ENCODE measurements at regions not wholly inside any gene's neighbourhood (a gene's known extent, or its start where the extent isn't known, plus 50 kb on each side); places are given as distances from the start of the nearest gene placed in this dataset.

DNA sequence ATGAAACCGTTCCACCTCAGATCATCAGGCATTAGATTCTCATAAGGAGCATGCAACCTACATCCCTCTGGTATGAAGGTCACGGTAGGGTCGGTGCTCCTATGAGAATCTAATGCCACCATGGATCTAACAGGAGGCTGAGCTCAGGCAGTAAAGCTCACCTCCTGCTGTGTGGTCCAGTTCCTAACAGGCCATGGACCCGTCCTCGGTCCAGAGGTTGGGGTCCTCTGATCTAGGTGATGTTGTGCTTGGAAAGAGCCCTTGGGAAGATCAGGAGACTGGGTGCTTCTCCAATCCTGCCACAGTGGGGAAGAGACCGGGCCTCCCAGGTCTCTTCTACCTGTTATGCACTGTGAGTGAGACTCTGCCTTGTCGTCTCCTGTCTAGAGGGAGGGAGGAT lies 104.6 kb downstream of the ACKR3 start:
- no peak for DNase-seq

DNA sequence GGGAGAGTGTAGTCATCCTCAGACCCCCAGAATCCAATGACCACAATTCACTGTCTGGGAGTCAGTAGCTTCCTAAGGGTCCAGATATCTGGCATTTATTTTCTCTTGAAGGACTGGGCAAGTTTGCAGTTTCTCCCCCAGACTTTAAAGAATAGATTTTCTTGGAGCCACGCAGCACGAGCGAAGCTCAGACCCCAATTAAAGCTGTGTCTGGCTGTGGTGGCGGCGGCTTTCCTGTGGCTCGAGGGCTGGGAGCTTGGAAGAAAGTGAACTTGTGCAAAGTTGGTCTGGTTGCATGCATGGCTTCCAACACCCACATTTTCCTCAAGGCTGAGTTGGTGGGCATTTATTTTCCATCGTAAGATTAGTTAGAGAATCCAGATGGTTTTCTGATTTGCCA lies 105.0 kb downstream of the ACKR3 start:
- no peak for DNase-seq

DNA sequence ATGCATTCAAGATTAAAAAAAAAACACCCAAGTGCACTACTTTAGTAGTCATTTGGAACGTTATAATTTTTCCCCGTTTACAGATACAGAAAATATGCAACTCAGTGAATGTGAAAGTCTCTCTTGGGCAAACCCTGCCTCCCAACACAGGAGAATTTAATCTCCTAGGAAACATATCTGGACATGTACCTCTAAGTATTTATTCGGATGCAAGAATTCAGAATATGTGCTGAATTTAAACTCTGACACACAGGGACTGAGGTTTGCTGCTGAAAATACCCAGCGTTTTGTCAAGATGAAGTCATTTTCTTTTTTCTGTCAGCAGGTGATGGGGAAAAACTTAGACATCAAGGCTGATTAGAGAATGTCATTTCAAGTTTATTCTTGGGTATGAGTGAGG lies 105.4 kb downstream of the ACKR3 start:
- DNase-seq, result no peak

DNA sequence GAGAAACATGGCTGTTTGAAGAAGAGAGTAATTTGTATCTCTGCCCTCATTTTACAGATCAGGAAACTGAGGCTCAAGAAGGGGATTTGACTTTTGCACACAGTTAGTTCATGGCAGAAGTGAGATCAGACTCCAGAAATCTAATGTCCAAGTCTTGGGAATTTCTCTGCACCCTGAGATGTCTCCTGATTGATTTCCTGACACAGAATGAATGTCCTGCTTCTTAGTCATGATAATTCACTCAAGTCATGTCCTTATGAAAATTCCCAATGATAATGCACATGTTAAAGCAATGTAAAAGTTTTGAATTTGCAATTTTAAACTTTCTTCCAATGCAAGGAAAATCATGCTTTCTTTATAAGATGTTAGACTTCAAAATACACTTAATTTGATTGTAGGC lies 105.9 kb downstream of the ACKR3 start:
- DNase-seq, result no peak

DNA sequence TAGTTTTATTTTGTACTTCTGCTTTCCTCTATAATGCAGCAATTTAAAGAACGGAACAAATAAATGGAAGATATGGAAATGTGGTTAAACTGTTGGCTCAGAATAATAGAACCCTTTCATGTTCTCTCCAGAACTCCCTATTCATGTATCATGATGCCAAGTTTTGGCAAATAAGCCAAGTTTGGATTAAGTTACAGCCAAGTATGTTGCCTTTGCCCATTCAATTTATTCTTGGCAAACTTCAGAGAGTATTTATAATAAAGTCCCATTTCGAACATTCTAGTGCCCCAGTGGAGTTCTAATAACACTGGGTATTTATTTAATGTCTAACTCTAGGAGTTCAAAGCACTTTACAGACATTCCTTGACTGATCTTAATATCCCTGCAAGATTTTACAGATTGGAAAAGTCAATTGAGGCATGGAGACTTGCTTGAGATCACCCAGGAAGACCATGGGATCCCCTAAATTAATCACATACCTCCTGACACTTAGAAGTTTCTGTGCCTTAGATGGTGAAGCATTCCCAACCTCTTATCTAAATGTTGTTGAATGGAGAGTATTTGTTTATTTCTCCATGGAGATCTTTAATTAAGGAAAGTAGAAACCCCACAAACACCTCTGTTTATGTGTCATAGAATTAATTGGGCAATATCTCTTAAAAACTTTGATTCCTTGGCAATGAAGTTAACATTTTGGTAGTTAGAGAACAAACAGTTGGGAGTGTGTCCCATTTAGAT lies 106.7 kb downstream of the ACKR3 start:
- no peak for DNase-seq

DNA sequence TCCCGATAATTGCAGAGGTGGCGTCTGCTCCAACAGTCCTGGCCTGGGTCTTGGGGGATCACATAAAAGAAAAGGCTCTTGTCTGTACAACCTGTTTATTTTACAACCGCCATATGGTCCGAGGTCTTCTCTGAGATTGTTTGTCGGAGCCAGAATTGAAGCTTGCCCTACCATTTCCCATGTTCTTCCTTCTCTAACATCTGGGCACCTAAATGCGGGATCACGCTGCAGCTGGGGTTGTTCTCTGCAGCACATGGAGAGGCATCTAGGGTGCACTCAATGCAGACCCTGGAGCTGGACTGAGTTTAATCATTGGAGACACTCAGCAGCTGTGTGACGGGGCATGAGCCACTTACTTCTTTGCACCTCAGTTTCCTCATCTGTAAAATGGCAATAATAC lies 107.7 kb downstream of the ACKR3 start:
- DNase-seq, result no peak

DNA sequence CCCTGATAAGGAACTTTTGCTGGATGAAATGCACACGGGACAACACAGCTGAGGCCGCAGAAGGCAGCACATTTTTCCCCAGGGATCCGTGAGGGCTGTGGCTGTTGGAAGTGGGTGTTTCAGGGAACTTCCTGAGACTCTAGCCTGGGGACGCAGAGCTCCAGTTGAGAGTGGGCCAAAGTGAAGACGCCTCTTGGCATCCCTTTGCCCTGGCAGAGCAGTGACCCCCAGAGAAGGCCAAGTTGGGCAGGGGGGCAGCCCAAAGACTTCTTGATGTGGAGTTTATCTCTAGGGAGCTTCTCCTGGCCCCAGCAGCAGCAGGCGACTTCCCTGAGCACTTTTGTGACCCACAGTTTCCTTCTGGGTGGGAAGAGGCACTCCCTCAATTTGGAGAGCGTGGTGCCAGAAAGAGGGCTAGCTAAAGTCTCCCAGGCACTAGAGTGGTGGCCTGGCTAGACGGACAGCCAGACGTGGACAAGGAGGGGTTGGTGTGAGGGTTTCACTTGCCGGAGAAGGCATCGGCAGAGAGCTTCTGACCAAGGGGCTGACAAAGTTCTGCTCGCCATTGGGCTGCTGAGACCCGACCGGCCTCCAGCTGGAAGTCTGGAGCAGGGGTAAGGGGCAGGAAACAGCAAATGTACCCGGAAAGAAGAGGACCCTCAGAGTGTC lies 108.8 kb downstream of the ACKR3 start:
- DNase-seq, result no peak

DNA sequence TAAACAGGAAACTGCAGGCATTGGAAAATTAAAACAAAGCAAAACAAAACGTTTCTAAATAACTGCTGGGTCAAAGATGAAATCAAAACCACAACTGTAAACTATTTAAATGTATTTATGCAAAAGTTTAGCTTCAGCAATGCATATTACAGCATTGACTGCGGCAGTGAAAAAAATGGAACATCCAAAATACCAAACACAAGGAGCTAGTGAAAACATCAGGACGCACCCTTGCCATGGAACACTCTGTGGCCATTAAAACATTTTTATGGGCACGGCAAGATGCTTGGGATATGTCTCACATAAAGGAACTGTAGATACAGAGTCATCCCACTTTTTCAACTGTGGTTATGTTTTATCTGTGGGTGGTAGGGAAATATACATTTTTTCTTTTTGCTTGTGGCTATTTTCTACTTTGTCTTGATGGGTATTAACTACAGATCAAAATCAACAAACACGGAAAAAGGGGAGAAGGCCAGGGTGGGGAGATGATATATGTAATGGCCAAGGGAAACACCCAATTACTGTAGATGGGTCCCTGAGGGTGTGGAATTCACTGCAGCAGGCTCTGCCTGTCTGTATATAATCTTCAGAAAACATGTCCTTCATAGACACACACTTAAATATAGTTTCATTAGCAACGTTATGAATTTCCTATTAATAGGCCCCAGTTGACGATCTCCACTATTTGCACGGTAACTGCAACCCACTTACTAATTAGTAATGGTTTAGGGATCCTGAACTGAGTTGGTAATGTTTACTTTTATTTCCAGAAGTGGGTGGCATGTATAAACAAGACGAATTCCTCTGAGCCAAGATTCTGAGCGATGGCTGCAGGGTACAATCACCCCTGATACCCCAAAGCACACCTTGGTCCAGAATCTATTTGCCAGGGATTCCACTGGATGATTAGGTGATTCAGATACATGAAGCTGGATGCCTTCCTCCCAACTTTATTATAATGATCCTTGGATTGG lies 110.5 kb downstream of the ACKR3 start:
- no peak for DNase-seq

DNA sequence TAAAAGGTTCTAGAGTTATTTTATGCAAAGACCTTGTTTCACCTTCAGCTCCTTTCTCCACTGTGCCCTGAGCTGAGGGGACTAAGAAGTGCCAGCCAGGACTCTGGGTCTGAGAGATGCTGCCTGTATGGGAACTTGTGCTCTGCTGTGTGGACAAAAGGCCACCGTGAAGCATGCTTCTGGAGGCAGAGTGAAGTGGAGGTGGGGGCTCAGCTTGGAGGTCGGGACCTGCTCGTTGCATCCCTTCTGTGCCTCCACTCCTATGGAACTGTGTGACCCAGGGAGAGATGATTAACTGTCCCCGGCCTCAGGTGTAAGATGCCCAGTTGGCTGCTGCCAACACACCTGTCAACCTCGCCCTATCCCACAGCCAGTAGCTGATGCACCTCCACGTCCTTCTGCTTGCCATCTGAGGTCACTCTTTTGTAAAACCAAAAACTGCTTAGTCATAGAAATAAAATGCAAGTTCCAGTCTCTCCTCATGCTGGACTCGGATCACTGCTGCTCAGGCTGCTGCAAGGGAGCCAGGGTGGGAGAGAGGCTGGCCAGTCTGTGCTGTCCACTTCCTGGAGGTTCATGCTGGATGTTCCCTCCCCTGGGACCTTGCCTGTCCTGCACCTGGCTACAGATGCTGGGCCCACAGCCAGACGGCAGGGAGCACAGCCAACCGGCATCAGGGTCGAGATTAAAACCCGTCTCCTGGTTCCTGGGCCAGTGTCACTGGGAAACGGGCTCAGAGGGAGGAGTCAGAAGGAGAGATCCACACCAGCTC lies 113.2 kb downstream of the ACKR3 start:
- no peak for DNase-seq

DNA sequence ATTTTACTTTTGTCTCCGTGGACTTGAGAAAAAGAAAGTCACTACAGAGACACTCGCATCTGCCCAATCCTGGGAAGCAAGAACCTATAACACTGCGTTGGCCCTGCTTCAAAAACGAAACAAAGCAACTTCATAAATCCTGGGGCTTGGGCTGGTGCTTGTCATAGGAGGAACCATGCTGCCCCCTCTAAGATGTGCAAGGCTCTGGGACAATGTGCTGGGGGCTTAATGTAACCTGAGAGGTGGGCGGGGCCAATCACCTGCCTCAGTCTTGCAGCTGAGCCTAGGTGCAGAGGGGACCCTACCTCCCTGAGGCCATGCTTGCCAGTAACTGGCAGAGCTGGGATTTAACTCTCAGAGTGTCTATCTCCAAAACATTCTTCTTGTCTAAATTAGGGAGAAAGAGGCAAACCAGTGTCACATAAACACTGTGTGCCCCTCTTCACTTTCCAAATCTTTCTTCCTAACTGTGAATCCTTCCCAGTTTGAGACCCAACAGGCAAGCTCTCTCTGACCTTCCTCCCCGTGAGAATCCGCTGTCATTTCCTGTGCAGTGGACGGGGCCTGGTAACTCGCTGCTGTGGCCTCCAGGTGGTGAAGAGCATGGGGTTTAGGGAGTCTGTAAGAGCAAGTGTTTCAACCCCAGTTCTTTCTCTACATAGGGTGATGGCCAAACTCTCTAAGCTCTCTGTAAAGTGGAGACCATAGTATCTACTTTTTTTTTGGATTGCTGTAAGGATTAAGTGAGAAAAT lies 115.1 kb downstream of the ACKR3 start:
- no peak for DNase-seq

DNA sequence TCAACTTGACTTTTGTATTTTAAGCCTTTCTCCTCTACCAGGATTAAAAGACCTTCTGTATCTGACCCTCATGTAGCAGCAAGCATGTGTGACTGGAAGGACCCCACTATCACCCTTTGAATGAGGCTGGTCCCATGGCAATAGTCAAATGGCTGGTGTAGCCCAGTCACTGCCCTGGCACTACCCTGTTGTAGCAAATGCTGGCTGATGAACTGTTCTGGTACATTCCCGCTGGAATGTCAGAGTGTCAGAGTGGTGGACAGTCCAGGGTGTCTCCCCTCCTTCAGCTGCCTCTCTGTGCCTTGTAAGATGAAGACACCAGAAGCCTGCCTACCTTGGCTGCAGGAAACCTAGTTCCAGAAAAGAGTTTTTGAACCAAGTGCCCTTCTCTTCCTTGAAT lies 115.7 kb downstream of the ACKR3 start:
- DNase-seq, result no peak

DNA sequence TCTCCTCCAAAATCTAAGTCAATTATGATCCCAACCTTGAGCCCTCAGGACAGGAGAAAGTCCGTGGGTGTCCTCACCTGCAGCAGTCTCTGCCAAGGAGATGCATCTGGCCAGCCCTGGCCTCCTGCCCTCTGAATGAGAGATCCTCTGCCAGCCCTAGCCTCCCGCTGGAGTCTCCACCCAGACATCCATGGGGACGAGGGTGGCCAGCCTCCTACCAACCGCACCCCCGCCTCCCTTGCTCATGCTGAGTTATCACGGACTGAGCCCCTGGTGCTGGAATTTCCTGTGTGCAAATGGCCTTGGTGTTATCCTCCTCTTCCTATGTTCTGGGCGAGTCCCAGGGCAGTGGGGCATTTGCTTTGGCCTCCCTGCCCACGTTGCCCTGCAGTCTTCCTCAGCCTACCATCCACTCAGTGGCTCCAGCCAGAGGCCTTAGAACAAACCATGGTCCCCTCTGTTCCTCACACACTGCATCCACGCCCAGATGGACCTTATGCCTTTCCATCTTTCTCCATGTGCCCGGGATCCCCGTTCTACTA lies 116.4 kb downstream of the ACKR3 start:
- DNase-seq, result no peak

DNA sequence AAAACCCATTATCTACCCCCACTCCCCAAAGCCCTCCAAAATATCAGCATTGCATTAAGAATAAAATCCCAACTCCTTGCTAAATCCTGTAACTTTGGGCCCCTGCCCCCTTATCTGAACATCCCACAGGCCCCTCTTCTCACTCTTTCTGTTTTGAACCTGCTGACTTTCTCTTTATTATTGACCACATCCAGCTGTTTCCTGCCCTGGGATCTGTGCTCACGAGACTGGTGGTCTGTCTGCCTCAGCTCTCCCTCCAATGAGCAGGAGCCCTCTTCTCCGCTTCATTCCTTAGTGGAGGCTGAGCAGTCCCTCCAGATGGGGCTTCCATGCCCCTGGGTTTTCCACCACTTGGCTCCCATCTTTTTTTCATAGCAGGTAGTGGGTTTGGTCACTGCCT lies 116.9 kb downstream of the ACKR3 start:
- DNase-seq, result no peak

DNA sequence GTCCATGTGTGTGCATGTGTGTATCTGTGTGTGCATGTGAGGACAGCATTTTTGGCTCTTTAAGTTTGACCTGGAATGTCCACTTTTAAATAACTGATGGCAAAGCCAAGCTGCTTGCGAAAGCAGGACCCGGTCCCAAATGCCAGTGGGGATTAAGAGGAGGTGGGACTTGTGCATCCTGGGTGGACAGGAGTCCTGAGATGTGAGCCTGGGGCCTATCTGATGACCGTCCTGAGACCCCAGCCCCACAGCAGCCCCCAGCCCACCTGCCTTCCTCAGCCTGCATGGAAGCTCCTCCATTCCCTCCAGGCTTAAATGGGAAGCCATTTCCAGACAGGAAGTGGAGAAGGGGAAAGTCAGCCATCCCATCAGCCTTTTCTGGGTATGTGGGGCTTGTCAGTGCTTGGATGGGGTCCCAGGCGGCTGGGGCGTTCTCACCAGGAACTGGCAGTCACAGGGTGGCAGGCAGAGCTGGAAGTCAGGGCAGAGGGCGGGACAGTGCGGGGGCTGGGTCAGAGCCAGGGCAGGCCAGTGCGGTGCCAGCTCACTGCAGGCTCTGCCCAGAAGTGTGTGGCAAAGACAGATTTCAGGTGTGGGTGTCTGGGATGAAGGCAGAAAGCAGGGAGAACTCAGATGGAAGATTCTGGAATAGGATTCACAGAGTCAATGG lies 117.8 kb downstream of the ACKR3 start:
- DNase-seq, result no peak

DNA sequence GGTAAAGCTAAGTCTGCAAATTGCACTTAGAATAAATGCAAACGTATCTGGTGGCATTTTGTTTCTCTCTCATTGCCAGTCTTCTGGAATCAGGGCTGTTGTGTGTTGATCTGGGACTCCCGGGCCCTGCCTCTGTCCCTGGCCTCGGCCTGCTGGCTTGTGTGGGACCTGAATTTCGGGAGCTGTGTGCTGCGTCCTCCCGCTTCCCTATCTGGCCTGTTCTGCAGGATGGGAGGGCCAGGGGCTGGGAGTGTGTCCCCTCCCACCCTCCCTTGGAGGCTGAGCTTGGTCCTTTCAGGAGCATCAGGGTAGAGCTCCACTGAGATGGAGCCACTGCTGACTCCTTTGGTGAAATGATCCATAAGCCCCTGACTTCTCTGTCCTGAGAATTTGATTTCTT lies 118.5 kb downstream of the ACKR3 start:
- DNase-seq, result no peak

DNA sequence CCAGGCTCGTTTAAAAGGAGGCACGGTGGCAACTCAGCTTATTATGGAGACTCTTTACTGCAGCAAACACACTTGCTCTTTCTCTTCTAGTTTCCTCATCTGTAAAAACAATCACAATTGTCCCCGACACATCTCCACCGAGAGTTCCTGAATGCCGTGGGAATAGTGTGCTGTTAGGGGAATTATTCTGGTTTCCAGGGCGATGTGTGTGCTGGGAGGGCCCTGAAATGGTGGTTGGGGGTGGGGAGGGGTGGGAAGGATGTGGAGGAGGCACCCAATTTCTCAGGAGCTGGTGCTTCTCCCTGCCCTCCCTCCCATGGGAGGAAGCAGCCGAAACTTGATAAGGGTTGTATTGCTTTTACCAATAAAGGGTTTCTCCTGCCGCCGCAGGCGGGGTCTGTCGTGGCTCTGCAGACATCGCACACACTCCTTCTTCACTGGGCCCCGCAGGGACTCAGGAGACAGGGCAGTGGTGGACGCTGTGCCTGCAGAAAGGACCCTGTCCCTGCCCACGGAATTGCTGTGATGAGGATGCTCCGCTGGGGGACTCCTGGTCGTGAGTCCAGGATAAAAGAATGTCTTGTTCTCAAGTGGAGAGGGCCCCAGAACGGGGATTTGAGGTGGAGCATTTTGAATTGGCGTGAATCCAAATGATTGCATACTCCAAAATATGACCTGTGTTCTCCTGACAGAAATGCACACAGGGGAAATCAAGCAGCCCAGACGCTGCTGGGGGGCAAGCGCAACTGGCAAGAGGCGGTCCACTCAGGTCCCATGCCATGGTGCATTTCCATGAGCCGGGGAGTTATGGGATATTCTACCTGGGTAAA lies 119.2 kb downstream of the ACKR3 start:
- DNase-seq, result no peak

DNA sequence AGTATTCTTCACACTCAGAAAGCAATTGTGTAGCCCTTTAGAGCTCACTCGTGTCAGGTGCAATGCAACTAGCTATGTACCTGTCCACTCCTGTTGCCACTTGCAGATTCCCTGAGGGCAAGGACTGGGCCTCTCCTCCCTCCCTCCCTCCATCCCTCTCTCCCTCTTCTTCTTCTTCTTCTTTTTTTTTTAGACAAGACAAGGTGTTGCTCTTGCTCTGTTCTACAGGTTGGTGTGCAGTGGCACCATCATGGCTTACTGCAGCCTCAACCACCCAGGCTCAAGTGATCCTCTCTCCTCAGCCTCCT lies 119.7 kb downstream of the ACKR3 start:
- no peak for DNase-seq

DNA sequence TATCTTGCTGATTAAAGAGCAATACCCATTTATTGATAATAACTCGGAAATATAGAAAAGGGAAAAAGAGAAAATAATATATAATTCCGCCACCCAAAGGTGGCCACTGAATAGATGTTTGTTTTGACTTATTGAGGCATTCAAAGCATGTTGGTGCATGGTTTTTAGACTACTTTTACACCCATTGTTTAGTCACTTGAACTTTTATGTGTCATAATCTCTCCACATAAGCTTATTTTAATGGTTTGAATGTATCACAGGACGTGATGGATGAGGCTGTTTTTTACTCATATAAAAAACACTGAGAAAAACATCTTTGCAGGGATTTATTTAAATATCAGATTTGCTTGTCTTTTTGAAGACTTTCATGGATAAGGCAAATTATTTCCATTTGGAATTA lies 120.4 kb downstream of the ACKR3 start:
- no peak for DNase-seq

DNA sequence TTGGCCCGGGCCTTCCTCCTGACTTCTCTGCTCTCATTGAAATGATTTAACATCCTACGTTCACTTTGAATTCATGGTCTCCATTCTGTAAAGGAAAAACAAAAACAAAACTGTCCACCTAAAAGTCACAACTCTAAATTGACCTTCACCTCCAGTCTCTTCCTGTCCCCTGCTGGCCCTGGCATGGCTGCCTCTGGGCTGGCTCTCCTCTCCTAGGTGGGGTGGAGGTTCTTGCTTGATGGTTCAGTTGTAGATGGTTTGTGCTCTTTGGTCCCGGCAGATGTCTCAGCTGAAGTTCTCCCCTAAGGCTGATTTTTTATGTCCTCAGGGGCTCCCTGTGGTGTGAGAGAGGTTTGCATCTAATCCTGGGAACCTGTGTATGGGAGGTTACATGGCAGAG lies 121.1 kb downstream of the ACKR3 start:
- DNase-seq, result no peak

DNA sequence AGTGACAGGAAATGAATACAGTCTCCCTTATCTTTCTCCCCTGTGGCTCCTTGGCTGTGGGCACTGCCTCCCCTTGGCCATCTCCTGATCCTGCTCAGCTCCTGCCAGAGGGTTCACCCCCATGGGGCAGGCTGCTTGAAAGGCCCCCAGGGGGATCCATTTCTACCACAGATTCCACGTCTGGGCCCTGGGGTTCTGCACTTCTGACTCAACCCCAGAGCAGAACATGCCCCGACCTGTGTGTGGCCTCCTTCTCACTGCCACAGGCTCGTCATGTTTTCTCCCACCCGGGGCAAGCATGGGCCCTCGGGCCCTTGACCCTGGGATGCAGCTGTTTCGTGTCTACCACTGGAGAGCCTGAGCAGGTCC lies 122.2 kb downstream of the ACKR3 start:
- DNase-seq, result no peak

DNA sequence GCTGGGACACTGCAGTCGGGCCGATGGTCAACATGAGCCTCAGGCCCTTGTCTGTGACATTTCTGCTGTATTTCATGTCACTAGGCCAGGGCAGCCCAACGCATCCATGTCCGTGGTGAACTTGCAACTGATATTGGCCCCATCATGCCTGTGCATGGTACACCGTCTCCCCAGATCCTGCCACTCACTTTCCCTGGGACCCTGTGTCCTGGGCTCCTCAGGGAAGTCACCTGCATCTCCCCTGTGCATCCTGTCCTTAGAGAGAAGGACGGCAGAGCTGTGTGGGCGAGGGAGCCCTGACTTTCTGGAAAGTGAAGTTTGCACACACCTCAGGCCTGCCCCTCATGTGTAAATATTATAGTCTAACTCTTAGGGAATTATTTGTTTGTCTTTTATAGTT lies 123.3 kb downstream of the ACKR3 start:
- DNase-seq, result no peak

All from CD4-positive, alpha-beta T cell treated with Interleukin-17A for 4 hours (primary cell).